Thyroid gland (tissue), 4 donors: ENCODE measurements at regions not wholly inside any gene's neighbourhood (a gene's known extent, or its start where the extent isn't known, plus 50 kb on each side); places are given as distances from the start of the nearest gene placed in this dataset.

Experiments used
- POLR2A ChIP-seq, 2 donors: fragments of 450-650 bp; IDR thresholded peaks; one replicate each; pipeline ENCODE4 v1.6.1; 2017; ENCODE audit warnings: antibody characterized with exemption in 2 of 2, mild to moderate bottlenecking in 2 of 2, moderate library complexity in 1 of 2
- TF ChIP-seq, protein P1 (sequence below), 6 experiments: fragments of 200-600 bp in 3 of 6; fragments of 450-650 bp in 3 of 6; sonication (generic) in 3 of 6; IDR thresholded peaks; one replicate each; pipeline ENCODE4 v1.5.1; 2016 to 2019; ENCODE audit warnings: antibody characterized with exemption in 6 of 6, mild to moderate bottlenecking in 2 of 6, inconsistent platforms in 1 of 6, moderate library complexity in 1 of 6

DNA sequence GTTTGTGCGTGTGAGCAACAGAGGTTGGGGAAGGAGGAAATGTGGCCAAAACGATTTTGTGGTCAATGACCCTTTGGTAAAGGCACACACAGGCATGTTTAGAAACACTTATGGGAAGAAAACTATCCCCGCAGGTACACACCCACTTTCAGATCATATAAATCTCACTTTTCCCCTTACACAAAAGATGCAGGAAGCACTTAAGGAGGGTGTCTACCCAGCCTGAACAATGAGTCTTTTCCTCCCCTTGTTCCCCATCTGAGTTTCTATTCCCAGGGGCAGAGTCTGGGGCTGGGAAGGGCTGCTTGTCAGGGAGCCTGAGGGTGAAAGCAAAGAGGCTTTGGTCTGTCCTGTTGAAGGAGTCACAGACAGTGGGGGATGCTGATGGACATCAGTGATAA lies 193.2 kb upstream of the SALL4 start:
- TF ChIP-seq, protein P1, sequence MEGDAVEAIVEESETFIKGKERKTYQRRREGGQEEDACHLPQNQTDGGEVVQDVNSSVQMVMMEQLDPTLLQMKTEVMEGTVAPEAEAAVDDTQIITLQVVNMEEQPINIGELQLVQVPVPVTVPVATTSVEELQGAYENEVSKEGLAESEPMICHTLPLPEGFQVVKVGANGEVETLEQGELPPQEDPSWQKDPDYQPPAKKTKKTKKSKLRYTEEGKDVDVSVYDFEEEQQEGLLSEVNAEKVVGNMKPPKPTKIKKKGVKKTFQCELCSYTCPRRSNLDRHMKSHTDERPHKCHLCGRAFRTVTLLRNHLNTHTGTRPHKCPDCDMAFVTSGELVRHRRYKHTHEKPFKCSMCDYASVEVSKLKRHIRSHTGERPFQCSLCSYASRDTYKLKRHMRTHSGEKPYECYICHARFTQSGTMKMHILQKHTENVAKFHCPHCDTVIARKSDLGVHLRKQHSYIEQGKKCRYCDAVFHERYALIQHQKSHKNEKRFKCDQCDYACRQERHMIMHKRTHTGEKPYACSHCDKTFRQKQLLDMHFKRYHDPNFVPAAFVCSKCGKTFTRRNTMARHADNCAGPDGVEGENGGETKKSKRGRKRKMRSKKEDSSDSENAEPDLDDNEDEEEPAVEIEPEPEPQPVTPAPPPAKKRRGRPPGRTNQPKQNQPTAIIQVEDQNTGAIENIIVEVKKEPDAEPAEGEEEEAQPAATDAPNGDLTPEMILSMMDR (IDR thresholded peaks at IDR 0.05): no peak
- no peak for TF ChIP-seq POLR2A (IDR thresholded peaks at IDR 0.05)
